Panc1 (cell line): ENCODE measurements at regions not wholly inside any gene's neighbourhood (a gene's known extent, or its start where the extent isn't known, plus 50 kb on each side); places are given as distances from the start of the nearest gene placed in this dataset.

Source experiments
- ATAC-seq: fragments of 200-7000 bp; cut with Tn5 transposase; 2 replicates; pipeline ENCODE4 v1.9.1; 2020; ENCODE audit warnings: mild to moderate bottlenecking, moderate library complexity
- BruUV-seq: library from RNA; stranded (reverse); fragments of 400-500 nt; replicated peaks from 2 replicates; lab custom pipeline; 2021; lab: Mats Ljungman, UMichigan
- CTCF ChIA-PET: fragments of 300-600 bp; sonication (Branson Sonifier 250); formaldehyde crosslinking; loops from one replicate; lab custom pipeline; 2022; ENCODE audit warnings: antibody characterized with exemption; lab: Charles Lee
- POLR2A ChIA-PET: fragments of 300-600 bp; sonication (Branson Sonifier 250); formaldehyde crosslinking; loops from one replicate; lab custom pipeline; 2022; ENCODE audit warnings: antibody characterized with exemption; lab: Charles Lee
- DNase-seq: peaks from one replicate; pipeline ENCODE4 v3.0.0-alpha.2; 2010; ENCODE audit warnings: low read depth, low spot score
- H3K27ac ChIP-seq: 2 replicates; pipeline ENCODE4 v1.5.1; 2011; ENCODE audit warnings: mild to moderate bottlenecking, low read length, inconsistent platforms
- H3K27me3 ChIP-seq: fragments of 200-500 bp; sonication (Bioruptor generic); 2 replicates; pipeline ENCODE4 v1.6.0; 2014; ENCODE audit warnings: low read length, inconsistent platforms; ENCODE audit not compliant: control insufficient read depth, insufficient read depth
- H3K36me3 ChIP-seq: fragments of 200-500 bp; sonication (Bioruptor generic); 2 replicates; pipeline ENCODE4 v1.5.1; 2014; ENCODE audit warnings: inconsistent platforms, mild to moderate bottlenecking, low read length, moderate library complexity; ENCODE audit not compliant: control insufficient read depth, insufficient read depth
- H3K4me1 ChIP-seq: 2 replicates; pipeline ENCODE4 v1.5.1; 2011; ENCODE audit warnings: inconsistent platforms, mild to moderate bottlenecking, low read length, moderate library complexity; ENCODE audit not compliant: control insufficient read depth, insufficient read depth
- H3K4me3 ChIP-seq, 2 experiments: 2 replicates each; pipeline ENCODE4 v1.5.1; 2011 to 2012; ENCODE audit warnings: low read depth in 2 of 2, low read length in 2 of 2, mild to moderate bottlenecking in 2 of 2, inconsistent platforms in 1 of 2, moderate library complexity in 1 of 2
- H3K9me3 ChIP-seq: fragments of 200-500 bp; sonication (Bioruptor generic); 2 replicates; pipeline ENCODE4 v1.5.1; 2014; ENCODE audit warnings: low read depth, mild to moderate bottlenecking, inconsistent platforms, low read length, moderate library complexity; ENCODE audit not compliant: control insufficient read depth, insufficient read depth
- POLR2AphosphoS5 ChIP-seq: IDR thresholded peaks from 2 replicates; pipeline ENCODE4 v1.6.1; 2012; ENCODE audit warnings: mild to moderate bottlenecking, low read depth, low read length, moderate library complexity
- SIN3A ChIP-seq: IDR thresholded peaks from 2 replicates; pipeline ENCODE4 v1.6.1; 2012; ENCODE audit warnings: low read depth, mild to moderate bottlenecking, low read length, moderate library complexity, borderline replicate concordance; ENCODE audit not compliant: insufficient read depth
- TCF7L2 ChIP-seq: IDR thresholded peaks from 2 replicates; pipeline ENCODE4 v1.6.1; 2011; ENCODE audit warnings: mild to moderate bottlenecking, low read depth, low read length, inconsistent platforms
- in situ Hi-C: cut with HindIII; loops from 2 replicates; pipeline ENCODE4 v1.10.0; 2016; ENCODE audit warnings: low sequenced_read_pairs, low pct_unique_long_range_greater_than_20kb
- intact Hi-C: fragments of 100-400 bp; cut with micrococcal nuclease; formaldehyde crosslinking; loops from one replicate; pipeline ENCODE4 v1.10.0; 2022; ENCODE audit not compliant: unreplicated experiment
- TF ChIP-seq, protein P1 (sequence below): fragments of 450-650 bp; IDR thresholded peaks from 2 replicates; pipeline ENCODE4 v1.5.1; 2017; ENCODE audit warnings: mild to moderate bottlenecking
- TF ChIP-seq, protein P2 (sequence below), 2 experiments: IDR thresholded peaks; 2 replicates each; pipeline ENCODE4 v1.6.1; 2011 to 2012; ENCODE audit warnings: low read depth in 2 of 2, control low read depth in 1 of 2, low read length in 1 of 2, mild to moderate bottlenecking in 1 of 2, moderate library complexity in 1 of 2; ENCODE audit not compliant: insufficient read depth in 1 of 2

- no TSS peak for BruUV-seq
- DNase-seq (no peak), ATAC-seq (no peak)
- no peak overlapping the region for H3K4me3 ChIP-seq
- TF ChIP-seq SIN3A (no peak), POLR2AphosphoS5 (no peak), TCF7L2 (no peak)
- TF ChIP-seq, protein P1, sequence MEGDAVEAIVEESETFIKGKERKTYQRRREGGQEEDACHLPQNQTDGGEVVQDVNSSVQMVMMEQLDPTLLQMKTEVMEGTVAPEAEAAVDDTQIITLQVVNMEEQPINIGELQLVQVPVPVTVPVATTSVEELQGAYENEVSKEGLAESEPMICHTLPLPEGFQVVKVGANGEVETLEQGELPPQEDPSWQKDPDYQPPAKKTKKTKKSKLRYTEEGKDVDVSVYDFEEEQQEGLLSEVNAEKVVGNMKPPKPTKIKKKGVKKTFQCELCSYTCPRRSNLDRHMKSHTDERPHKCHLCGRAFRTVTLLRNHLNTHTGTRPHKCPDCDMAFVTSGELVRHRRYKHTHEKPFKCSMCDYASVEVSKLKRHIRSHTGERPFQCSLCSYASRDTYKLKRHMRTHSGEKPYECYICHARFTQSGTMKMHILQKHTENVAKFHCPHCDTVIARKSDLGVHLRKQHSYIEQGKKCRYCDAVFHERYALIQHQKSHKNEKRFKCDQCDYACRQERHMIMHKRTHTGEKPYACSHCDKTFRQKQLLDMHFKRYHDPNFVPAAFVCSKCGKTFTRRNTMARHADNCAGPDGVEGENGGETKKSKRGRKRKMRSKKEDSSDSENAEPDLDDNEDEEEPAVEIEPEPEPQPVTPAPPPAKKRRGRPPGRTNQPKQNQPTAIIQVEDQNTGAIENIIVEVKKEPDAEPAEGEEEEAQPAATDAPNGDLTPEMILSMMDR: no peak
- TF ChIP-seq, protein P2, sequence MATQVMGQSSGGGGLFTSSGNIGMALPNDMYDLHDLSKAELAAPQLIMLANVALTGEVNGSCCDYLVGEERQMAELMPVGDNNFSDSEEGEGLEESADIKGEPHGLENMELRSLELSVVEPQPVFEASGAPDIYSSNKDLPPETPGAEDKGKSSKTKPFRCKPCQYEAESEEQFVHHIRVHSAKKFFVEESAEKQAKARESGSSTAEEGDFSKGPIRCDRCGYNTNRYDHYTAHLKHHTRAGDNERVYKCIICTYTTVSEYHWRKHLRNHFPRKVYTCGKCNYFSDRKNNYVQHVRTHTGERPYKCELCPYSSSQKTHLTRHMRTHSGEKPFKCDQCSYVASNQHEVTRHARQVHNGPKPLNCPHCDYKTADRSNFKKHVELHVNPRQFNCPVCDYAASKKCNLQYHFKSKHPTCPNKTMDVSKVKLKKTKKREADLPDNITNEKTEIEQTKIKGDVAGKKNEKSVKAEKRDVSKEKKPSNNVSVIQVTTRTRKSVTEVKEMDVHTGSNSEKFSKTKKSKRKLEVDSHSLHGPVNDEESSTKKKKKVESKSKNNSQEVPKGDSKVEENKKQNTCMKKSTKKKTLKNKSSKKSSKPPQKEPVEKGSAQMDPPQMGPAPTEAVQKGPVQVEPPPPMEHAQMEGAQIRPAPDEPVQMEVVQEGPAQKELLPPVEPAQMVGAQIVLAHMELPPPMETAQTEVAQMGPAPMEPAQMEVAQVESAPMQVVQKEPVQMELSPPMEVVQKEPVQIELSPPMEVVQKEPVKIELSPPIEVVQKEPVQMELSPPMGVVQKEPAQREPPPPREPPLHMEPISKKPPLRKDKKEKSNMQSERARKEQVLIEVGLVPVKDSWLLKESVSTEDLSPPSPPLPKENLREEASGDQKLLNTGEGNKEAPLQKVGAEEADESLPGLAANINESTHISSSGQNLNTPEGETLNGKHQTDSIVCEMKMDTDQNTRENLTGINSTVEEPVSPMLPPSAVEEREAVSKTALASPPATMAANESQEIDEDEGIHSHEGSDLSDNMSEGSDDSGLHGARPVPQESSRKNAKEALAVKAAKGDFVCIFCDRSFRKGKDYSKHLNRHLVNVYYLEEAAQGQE (IDR thresholded peaks at IDR 0.05; ENCODE audit: insufficient read depth in 1 of 2, low read depth in 2 of 2, low read length in 1 of 2): no peak
- H3K27ac ChIP-seq: no peak overlapping the region
- H3K9me3 ChIP-seq: no peaks in the 10 kb centered on the region
- H3K27me3 ChIP-seq: no peaks in the 10 kb centered on the region
- no peaks in the 10 kb centered on the region for H3K4me1 ChIP-seq
- CTCF ChIA-PET: no interaction called here
- POLR2A ChIA-PET: no interaction called here
- H3K36me3 ChIP-seq: no peaks in the 10 kb centered on the region
- in situ Hi-C loops: no loop called here
- intact Hi-C loops: no loop called here
Observed at GRCh38 chr13:93147298-93147645, 79.3 kb upstream of the GPC6 start.

DNA sequence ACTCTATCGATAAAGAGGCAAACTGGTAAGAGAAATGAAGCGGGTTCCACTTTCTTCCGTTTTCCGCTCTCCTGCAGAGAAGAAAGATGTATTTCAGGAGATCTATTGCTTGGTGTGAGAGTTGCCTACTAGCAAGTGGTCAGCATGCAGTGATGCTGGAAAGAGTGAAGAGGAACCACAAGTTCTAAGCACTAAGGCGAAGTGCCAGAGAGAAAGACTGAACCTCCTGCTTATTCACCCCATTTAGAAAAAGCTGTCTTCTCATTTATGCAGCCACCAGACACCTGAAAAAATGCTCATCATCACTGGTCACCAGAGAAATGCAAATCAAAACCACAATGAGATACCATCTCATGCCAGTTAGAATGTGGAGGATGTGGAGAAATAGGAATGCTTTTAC, 78.7 kb upstream of the GPC6 start:
- intact Hi-C loops: no loop called here
- ChIA-PET CTCF (no interaction called here), POLR2A (no interaction called here)
- Histone ChIP-seq H3K9me3 (no peaks in the 10 kb centered on the region), H3K27me3 (no peaks in the 10 kb centered on the region), H3K4me3 (no peak overlapping the region), H3K27ac (no peak overlapping the region), H3K36me3 (no peaks in the 10 kb centered on the region), H3K4me1 (no peaks in the 10 kb centered on the region)
- BruUV-seq: no TSS peak
- DNase-seq (no peak), ATAC-seq (no peak)
- no peak for TF ChIP-seq TCF7L2
- no peak for TF ChIP-seq POLR2AphosphoS5
- in situ Hi-C loops: no loop called here

- DNase-seq (no peak), ATAC-seq (no peak)
- Histone ChIP-seq H3K36me3 (no peaks in the 10 kb centered on the region), H3K4me1 (no peaks in the 10 kb centered on the region), H3K27ac (no peak overlapping the region), H3K9me3 (no peaks in the 10 kb centered on the region), H3K27me3 (no peaks in the 10 kb centered on the region), H3K4me3 (no peak overlapping the region)
- intact Hi-C loops (no loop called here), in situ Hi-C loops (no loop called here)
- BruUV-seq: no TSS peak
- CTCF ChIA-PET: no interaction called here
- no peak for TF ChIP-seq TCF7L2
- TF ChIP-seq, protein P1: no peak
- TF ChIP-seq, protein P2 (IDR thresholded peaks at IDR 0.05; ENCODE audit: insufficient read depth in 1 of 2, low read depth in 2 of 2, low read length in 1 of 2): no peak
- TF ChIP-seq POLR2AphosphoS5: no peak
- no peak for TF ChIP-seq SIN3A
- POLR2A ChIA-PET: interaction anchor here (0.7 kb wide), 1 partner anchor 28 kb away, joined by 3 read pairs; no protein-coding TSS in a partner anchor
Observed at GRCh38 chr13:93151277-93151676, 75.3 kb upstream of the GPC6 start.
